NCI-H510A treated with DMSO at 0.1 percent for 48 hours (cell line): ENCODE measurements at regions not wholly inside any gene's neighbourhood (a gene's known extent, or its start where the extent isn't known, plus 50 kb on each side); places are given as distances from the start of the nearest gene placed in this dataset.

Experiments used
- DNase-seq: peaks from one replicate; lab custom pipeline; 2025; lab: John Stamatoyannopoulos, UW

DNA sequence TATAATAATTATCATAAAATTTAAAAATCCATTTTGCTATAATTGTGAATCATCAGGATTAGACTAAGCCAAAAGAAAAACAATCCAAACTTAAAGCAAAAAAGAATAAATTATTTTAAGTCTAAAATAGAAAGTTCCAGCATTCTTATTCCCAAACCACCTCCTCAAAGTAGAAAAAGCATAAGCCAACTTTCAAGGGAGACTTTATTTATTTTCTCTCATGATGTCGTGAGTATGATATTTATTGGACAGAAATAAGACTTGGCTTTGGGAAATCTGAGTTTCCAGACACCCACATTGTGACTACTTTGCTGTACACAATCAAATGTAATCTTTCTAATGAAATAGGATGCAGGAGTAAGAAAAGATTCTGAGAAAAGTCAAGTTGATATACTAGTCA lies 372.1 kb downstream of the MTRR start:
- DNase-seq = no peak

DNA sequence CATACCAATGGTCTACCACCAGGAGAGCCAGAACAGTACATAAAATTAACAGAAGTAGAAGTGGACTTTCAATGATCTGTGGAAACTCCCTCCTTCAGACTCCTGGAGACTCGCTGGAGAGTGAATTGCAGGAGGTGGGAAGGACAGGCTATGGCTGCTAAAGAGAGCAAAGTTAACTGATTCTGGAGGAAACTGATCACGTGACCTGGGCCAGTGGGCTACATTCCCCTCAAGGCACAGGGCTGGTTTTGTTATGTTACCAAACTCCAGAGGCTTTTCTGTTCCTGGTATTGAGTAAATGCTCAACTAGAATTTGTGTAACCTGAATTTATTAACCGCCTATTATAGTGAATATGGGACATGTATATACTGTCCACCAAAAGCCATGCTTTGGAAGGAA lies 372.6 kb downstream of the MTRR start:
- DNase-seq = no peak

- DNase-seq = no peak
Measured at GRCh38 chr5:8247049-8247899, 378.3 kb downstream of the MTRR start.

DNA sequence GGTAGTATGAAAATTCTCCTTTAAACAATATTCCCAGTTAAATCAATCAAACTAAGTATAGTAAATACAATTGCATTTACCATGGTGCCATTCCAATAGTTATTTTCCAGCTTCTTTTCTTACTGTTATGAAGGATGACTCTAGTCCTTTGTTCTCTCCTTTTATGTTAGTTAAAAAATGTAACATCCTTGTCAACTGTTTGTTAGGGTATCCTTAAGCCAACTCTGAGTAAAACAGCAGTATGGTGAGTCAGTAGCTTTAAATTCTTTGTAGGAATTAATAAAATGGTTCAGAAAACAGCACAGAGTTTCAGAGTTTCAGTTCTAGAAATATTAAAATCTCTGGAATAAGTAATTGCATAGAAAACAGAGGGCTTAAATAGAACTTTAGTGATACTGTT lies 384.4 kb downstream of the MTRR start:
- DNase-seq = no peak

DNA sequence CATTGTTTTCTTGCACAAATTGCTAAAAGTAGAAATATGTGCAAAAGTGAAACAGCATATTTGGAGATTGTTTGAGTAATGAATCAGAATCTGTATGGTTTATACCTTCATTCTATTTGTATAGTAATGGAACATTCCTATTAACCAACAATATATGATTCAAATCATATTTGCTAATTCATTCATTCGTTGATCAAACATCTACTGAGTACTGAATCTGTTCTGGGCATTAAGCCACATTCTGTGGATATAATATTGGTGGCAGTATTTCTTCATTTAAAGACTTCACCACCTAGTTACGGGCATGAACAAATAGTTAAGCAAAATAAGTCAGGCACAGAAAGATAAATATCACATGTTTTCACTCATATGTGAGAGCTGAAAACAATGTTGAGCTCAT lies 385.7 kb downstream of the MTRR start:
- DNase-seq = no peak

- DNase-seq = no peak
Measured at GRCh38 chr5:8258801-8259200, 389.9 kb downstream of the MTRR start.

DNA sequence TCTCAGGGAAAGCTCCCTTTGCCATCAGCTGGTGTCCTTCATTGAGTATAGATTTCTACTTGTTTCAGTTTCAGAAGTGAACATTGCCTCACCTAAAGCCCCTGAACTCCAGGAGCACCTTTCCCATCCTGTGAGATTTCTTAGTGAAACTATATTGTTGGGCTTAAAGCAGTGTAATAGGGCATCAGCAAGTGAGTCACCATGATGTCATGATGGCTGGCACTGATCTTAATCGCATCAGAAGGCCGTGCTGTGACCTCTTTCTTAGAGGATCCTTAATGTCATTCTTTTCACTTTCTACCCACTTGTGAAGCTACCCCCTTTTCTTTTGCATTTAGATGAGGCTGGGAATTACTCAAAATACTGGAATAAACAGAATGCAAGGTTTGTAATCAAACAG lies 401.3 kb downstream of the MTRR start:
- no peak for DNase-seq

DNA sequence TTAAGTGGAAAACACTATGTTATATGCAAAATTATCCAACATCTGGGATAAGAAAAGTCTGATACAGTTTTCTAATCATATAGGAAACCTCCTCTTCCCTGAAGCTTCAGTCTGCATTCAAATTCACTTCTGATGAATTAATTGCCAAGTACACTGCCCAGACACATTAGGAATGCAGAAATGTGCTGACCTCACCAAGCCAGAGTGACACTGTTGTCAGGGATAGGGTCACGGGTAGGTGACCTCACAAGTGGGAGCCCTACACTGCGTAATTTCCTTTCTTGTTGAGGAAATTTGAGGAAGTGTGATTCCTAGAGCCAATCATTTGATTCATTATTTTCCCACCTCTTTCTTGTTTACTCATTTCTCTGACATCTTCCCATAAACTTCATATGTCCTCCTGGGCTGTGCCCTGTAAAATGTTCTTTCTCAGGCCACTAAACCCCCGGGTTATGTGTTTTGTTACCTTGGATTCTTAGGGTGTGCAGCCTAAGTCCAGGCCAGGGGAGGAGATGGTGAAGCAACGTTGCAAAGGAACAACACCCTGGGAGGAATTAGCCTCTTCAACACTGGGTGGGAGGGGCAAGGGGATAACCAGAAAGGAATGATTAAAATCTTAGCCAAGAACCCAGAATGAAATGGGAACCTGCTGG lies 411.9 kb downstream of the MTRR start:
- no peak for DNase-seq

GRCh38 chr5:8288334-8288733 lies 419.4 kb downstream of the MTRR start:
- no peak for DNase-seq

DNA sequence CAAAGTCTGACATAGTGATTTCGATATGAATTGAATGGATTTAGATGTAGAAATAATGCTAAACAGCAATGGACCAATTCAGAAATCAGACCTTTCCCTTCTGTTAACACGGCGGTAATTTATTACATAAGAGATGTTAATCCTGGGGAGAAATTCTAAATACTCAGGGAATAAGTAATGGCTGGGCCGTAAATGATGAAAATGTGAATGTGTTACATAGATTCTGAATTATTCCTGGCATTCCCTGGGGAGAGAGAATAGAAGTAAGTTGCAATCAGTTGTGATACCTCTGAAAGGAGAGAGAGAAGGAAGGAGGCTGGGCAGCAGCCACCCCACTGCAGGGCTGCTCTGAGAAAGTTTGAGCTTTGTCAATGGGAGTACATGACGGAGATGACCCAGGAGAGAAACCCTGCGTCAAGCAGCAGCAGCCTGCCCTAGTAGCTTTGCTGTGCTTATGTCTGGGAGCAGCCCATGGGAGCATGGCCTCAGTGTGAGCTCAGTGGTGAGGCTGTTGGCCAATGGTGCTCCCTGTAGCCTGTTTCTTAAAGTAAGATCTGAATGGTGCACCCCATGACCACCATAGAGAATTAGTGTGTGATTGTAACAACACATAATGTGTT lies 420.1 kb downstream of the MTRR start:
- no peak for DNase-seq

- no peak for DNase-seq
Measured at GRCh38 chr5:8289779-8290178, 420.8 kb downstream of the MTRR start.

GRCh38 chr5:8290721-8291120 lies 421.8 kb downstream of the MTRR start:
- no peak for DNase-seq

GRCh38 chr5:8291641-8292040 lies 422.7 kb downstream of the MTRR start:
- DNase-seq = no peak

- no peak for DNase-seq
Measured at GRCh38 chr5:8295141-8295540, 426.2 kb downstream of the MTRR start.

- DNase-seq = no peak
Measured at GRCh38 chr5:8299716-8300115, 430.8 kb downstream of the MTRR start.

- no peak for DNase-seq
Measured at GRCh38 chr5:8304341-8304740, 435.4 kb downstream of the MTRR start.

DNA sequence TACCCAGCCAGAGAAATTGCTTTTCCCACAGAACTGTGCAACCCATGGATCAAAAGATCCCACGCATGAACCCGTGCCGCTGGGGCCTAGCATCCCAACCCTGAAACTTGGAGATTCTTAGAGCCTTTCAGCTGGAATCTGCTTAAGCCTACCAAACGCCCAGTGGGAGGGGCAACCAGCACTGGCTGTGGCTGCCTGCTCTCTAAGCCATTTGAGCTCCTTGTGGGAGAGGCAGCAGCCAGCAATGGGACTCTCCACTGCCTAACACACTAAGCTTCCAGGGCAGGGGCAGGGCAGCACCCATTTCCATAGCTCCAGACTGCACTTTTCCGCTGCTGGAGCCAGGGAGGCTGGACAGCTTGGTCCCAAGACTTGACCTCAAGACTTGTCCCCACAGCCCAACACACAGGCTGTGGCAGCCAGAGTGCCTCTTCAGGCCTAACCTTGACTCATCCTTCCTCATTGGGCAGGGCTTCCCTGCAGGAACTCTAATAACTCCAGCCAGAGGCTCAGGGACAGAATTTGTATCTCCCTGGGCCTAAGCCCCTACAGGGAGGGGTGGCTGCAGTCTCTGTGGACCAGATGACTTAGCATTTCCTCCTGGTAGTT lies 437.4 kb downstream of the MTRR start:
- no peak for DNase-seq

DNA sequence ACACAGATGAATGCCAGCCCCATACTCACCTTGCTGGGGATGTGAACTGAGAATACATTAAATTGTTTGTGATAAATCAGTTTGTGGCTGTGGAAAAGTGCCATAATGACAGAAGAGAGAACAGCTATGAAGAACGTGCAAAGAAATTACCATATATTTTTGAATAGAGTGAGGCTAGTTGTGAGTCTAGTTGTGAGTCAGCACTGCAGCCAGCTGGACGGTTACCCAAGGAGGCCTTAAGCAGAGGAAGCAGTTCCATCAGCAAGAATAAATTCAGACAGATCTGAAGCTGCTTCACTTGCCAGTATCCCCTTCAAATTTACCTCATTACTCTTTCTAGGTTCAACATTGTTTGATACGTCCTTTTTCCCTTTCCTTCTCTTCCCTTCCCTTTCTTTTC lies 446.0 kb downstream of the MTRR start:
- DNase-seq = no peak

- no peak for DNase-seq
Measured at GRCh38 chr5:8316608-8317280, 447.8 kb downstream of the MTRR start.

- no peak for DNase-seq
Measured at GRCh38 chr5:8317335-8317734, 448.4 kb downstream of the MTRR start.

- DNase-seq = no peak
Measured at GRCh38 chr5:8320244-8320643, 451.3 kb downstream of the MTRR start.

GRCh38 chr5:8321272-8321671 lies 452.3 kb downstream of the MTRR start:
- no peak for DNase-seq
